Sigmoid colon (tissue), 6 donors: ENCODE measurements at regions not wholly inside any gene's neighbourhood (a gene's known extent, or its start where the extent isn't known, plus 50 kb on each side); places are given as distances from the start of the nearest gene placed in this dataset.

Source experiments
- DNase-seq: peaks from one replicate; pipeline ENCODE4 v3.0.0-alpha.2; 2019
- H3K27ac ChIP-seq, 4 donors: fragments of 200-600 bp; sonication (generic); one replicate each; pipeline ENCODE4 v1.5.1; 2016 to 2019; ENCODE audit warnings: mild to moderate bottlenecking in 1 of 4
- H3K27me3 ChIP-seq, 3 donors: fragments of 200-600 bp; sonication (generic); one replicate each; pipeline ENCODE4 v1.5.1; 2019; ENCODE audit warnings: mild to moderate bottlenecking in 1 of 3
- H3K36me3 ChIP-seq, 4 donors: fragments of 200-600 bp; sonication (generic); one replicate each; pipeline ENCODE4 v1.5.1; 2016 to 2019
- H3K4me1 ChIP-seq, 4 donors: fragments of 200-600 bp; sonication (generic); one replicate each; pipeline ENCODE4 v1.5.1; 2017 to 2019
- H3K4me3 ChIP-seq, 4 donors: fragments of 200-600 bp; sonication (generic); one replicate each; pipeline ENCODE4 v1.5.1; 2017 to 2019; ENCODE audit warnings: mild to moderate bottlenecking in 2 of 4, moderate library complexity in 1 of 4
- H3K9me3 ChIP-seq, 4 donors: fragments of 200-600 bp in 3 of 4; sonication (generic) in 3 of 4; one replicate each; pipeline versions ENCODE4 v1.5.1 to v1.6.1; 2013 to 2019
- CTCF ChIP-seq, 4 experiments: fragments of 450-650 bp in 3 of 4; fragments of 200-600 bp in 1 of 4; IDR thresholded peaks; one replicate each; pipeline ENCODE4 v1.5.1; 2016 to 2019; ENCODE audit warnings: antibody characterized with exemption in 4 of 4, mild to moderate bottlenecking in 3 of 4, moderate library complexity in 2 of 4
- EP300 ChIP-seq, 4 donors: sonication (generic); formaldehyde crosslinking; IDR thresholded peaks; one replicate each; pipeline ENCODE4 v1.6.1; 2017; ENCODE audit warnings: antibody characterized with exemption in 4 of 4
- POLR2A ChIP-seq, 2 donors: fragments of 450-650 bp; IDR thresholded peaks; one replicate each; pipeline ENCODE4 v1.6.1; 2016; ENCODE audit warnings: antibody characterized with exemption in 2 of 2, mild to moderate bottlenecking in 2 of 2, moderate library complexity in 2 of 2
- POLR2AphosphoS5 ChIP-seq, 4 donors: sonication (generic); formaldehyde crosslinking; IDR thresholded peaks; one replicate each; pipeline ENCODE4 v1.6.1; 2017; ENCODE audit warnings: antibody characterized with exemption in 4 of 4
- WGBS, 2 donors: extraction: QIAGEN DNeasy Blood & Tissue Kit; methylation state at CpG; one replicate each; pipeline ENCODE4 v1.1.7; 2013; 5-methylcytosine and 5-hydroxymethylcytosine counted together
- intact Hi-C: fragments of 100-400 bp; cut with DNase I; formaldehyde crosslinking; loops from one replicate; pipeline ENCODE4 v1.15.1; 2023
- donor health status: healthy with polysubstance abuse.
- donor health status: healthy.

GRCh38 chr11:129315781-129316579 is 59.7 kb upstream of the BARX2 start:
- Histone ChIP-seq H3K9me3 (no peaks in the 10 kb centered on the region), H3K27ac (no peak overlapping the region), H3K4me1 (no peaks in the 10 kb centered on the region), H3K27me3 (no peaks in the 10 kb centered on the region), H3K4me3 (no peak overlapping the region), H3K36me3 (no peaks in the 10 kb centered on the region)
- intact Hi-C loops: no loop called here
- no peak for DNase-seq
- TF ChIP-seq EP300 (IDR thresholded peaks at IDR 0.05): no peak
- no peak for TF ChIP-seq CTCF (IDR thresholded peaks at IDR 0.05)
- no peak for TF ChIP-seq POLR2AphosphoS5 (IDR thresholded peaks at IDR 0.05)
- TF ChIP-seq POLR2A (IDR thresholded peaks at IDR 0.05): no peak
- WGBS, 2 donors: 21 to 60% methylated on average over 12 of the region's 12 CpGs

GRCh38 chr11:129314371-129314770 is 61.3 kb upstream of the BARX2 start:
- no peaks in the 10 kb centered on the region for H3K9me3 ChIP-seq
- H3K4me3 ChIP-seq: no peak overlapping the region
- DNase-seq: no peak
- H3K36me3 ChIP-seq: no peaks in the 10 kb centered on the region
- H3K27ac ChIP-seq: no peak overlapping the region
- WGBS, 2 donors: 82 to 84% methylated on average over 3 of the region's 3 CpGs
- no peak for TF ChIP-seq EP300 (IDR thresholded peaks at IDR 0.05)
- TF ChIP-seq POLR2AphosphoS5 (IDR thresholded peaks at IDR 0.05): no peak
- no peaks in the 10 kb centered on the region for H3K27me3 ChIP-seq
- no peaks in the 10 kb centered on the region for H3K4me1 ChIP-seq
- intact Hi-C loops: no loop called here

- Histone ChIP-seq H3K36me3 (no peaks in the 10 kb centered on the region), H3K9me3 (no peaks in the 10 kb centered on the region), H3K27ac (no peak overlapping the region), H3K4me3 (no peak overlapping the region), H3K27me3 (no peaks in the 10 kb centered on the region), H3K4me1 (no peaks in the 10 kb centered on the region)
- intact Hi-C loops: no loop called here
- 81 to 86% methylated on average over 6 of the region's 6 CpGs for WGBS, 2 donors
- no peak for TF ChIP-seq POLR2A (IDR thresholded peaks at IDR 0.05)
- TF ChIP-seq EP300 (IDR thresholded peaks at IDR 0.05): no peak
- no peak for DNase-seq
These were observed 61.9 kb upstream of the BARX2 start for GRCh38 chr11:129313541-129314297.

- intact Hi-C loops: no loop called here
- TF ChIP-seq POLR2AphosphoS5 (IDR thresholded peaks at IDR 0.05) (no peak), CTCF (IDR thresholded peaks at IDR 0.05) (no peak), EP300 (IDR thresholded peaks at IDR 0.05) (no peak), POLR2A (IDR thresholded peaks at IDR 0.05) (no peak)
- Histone ChIP-seq H3K36me3 (no peaks in the 10 kb centered on the region), H3K27me3 (no peaks in the 10 kb centered on the region), H3K4me1 (no peaks in the 10 kb centered on the region), H3K27ac (no peak overlapping the region), H3K4me3 (no peak overlapping the region), H3K9me3 (no peaks in the 10 kb centered on the region)
- DNase-seq: no peak
- 89 to 95% methylated on average over 25 of the region's 25 CpGs for WGBS, 2 donors
These were observed 62.7 kb upstream of the BARX2 start for GRCh38 chr11:129312730-129313503.

GRCh38 chr11:129308241-129308865 is 67.3 kb upstream of the BARX2 start:
- no peak for DNase-seq
- Histone ChIP-seq H3K4me1 (no peaks in the 10 kb centered on the region), H3K9me3 (peaks cover 0 to 2% (median 0%) of the 10 kb centered on the region in 4 donors), H3K4me3 (no peak overlapping the region), H3K27me3 (no peaks in the 10 kb centered on the region), H3K27ac (no peak overlapping the region), H3K36me3 (no peaks in the 10 kb centered on the region)
- TF ChIP-seq POLR2A (IDR thresholded peaks at IDR 0.05): no peak
- no peak for TF ChIP-seq EP300 (IDR thresholded peaks at IDR 0.05)
- TF ChIP-seq POLR2AphosphoS5 (IDR thresholded peaks at IDR 0.05): no peak
- TF ChIP-seq CTCF (IDR thresholded peaks at IDR 0.05): no peak
- 67 to 87% methylated on average over 8 of the region's 8 CpGs for WGBS, 2 donors
- intact Hi-C loops: no loop called here
